GM10266 (cell line): ENCODE measurements at regions not wholly inside any gene's neighbourhood (a gene's known extent, or its start where the extent isn't known, plus 50 kb on each side); places are given as distances from the start of the nearest gene placed in this dataset.

ENCODE experiments used
- DNase-seq: peaks from one replicate; pipeline ENCODE4 v3.0.0; 2012; ENCODE audit errors: extremely low spot score
- CTCF ChIP-seq: IDR thresholded peaks from 2 replicates; pipeline ENCODE4 v1.5.1; 2012; ENCODE audit warnings: mild to moderate bottlenecking, low read depth; ENCODE audit not compliant: control insufficient read depth, insufficient read depth; ENCODE audit errors: missing control alignments

GRCh38 chr4:143768007-143768591 is 67.6 kb upstream of the FREM3 start:
- DNase-seq: no peak
- no peak for TF ChIP-seq CTCF

GRCh38 chr4:143763587-143763986 is 63.1 kb upstream of the FREM3 start:
- TF ChIP-seq CTCF: no peak
- DNase-seq: no peak

GRCh38 chr4:143762511-143762910 is 62.0 kb upstream of the FREM3 start:
- TF ChIP-seq CTCF: no peak
- DNase-seq: no peak
